Epidermal melanocyte (primary cell): ENCODE measurements at regions not wholly inside any gene's neighbourhood (a gene's known extent, or its start where the extent isn't known, plus 50 kb on each side); places are given as distances from the start of the nearest gene placed in this dataset.
A peak's percentile ranks its signal among the peaks of the same experiment; 100 is the strongest.
"Not testable (repeated sequence)": the region's sequence is repeated elsewhere in the genome, so short reads cannot be mapped to it uniquely, and the experiment has no call there.

Experiments used
- DNase-seq: peaks from one replicate; pipeline ENCODE4 v3.0.0; 2011; ENCODE audit warnings: low spot score; ENCODE audit not compliant: insufficient read length

GRCh38 chr12:22115711-22116110, 69.7 kb downstream of the CMAS start:
- DNase-seq: no peak

GRCh38 chr12:22116376-22116775, 70.4 kb downstream of the CMAS start:
- no peak for DNase-seq

GRCh38 chr12:22117563-22118237, 71.7 kb downstream of the CMAS start:
- DNase-seq: peak; percentile 36

- no peak for DNase-seq
These were observed 72.3 kb downstream of the CMAS start for GRCh38 chr12:22118238-22118790.

GRCh38 chr12:22121224-22121623, 75.2 kb downstream of the CMAS start:
- DNase-seq: no peak

- DNase-seq: no peak
These were observed 76.3 kb downstream of the CMAS start for GRCh38 chr12:22122359-22122758.

GRCh38 chr12:22124987-22125386, 79.0 kb downstream of the CMAS start:
- DNase-seq: no peak

- DNase-seq: not testable (repeated sequence)
These were observed 80.1 kb downstream of the CMAS start for GRCh38 chr12:22126101-22126500.

GRCh38 chr12:22126758-22127157, 80.7 kb downstream of the CMAS start:
- no peak for DNase-seq

- no peak for DNase-seq
These were observed 84.7 kb downstream of the CMAS start for GRCh38 chr12:22130671-22131070.

GRCh38 chr12:22136604-22137117, 90.6 kb downstream of the CMAS start:
- DNase-seq: not testable (repeated sequence)
